ENCODE measurements at regions not wholly inside any gene's neighbourhood (a gene's known extent, or its start where the extent isn't known, plus 50 kb on each side); places are given as distances from the start of the nearest gene placed in this dataset.

GRCh38 chr1:87495147-87495546, 166.5 kb downstream of the LMO4 start:
- no peak overlapping the region for H3K4me3 Mint-ChIP-seq (ENCODE audit: unreplicated experiment)
- H3K27ac Mint-ChIP-seq (ENCODE audit: unreplicated experiment), result no peak overlapping the region
- no peak for DNase-seq (ENCODE audit: low spot score)
- no peaks in the 10 kb centered on the region for H3K36me3 Mint-ChIP-seq (ENCODE audit: low read depth)
- H3K27me3 Mint-ChIP-seq (ENCODE audit: low read depth), result no peaks in the 10 kb centered on the region
- no peaks in the 10 kb centered on the region for H3K9me3 Mint-ChIP-seq (ENCODE audit: low read depth)
- peaks cover 8% of the 10 kb centered on the region for H3K4me1 Mint-ChIP-seq (ENCODE audit: low read depth)
- TF ChIP-seq, protein P1, sequence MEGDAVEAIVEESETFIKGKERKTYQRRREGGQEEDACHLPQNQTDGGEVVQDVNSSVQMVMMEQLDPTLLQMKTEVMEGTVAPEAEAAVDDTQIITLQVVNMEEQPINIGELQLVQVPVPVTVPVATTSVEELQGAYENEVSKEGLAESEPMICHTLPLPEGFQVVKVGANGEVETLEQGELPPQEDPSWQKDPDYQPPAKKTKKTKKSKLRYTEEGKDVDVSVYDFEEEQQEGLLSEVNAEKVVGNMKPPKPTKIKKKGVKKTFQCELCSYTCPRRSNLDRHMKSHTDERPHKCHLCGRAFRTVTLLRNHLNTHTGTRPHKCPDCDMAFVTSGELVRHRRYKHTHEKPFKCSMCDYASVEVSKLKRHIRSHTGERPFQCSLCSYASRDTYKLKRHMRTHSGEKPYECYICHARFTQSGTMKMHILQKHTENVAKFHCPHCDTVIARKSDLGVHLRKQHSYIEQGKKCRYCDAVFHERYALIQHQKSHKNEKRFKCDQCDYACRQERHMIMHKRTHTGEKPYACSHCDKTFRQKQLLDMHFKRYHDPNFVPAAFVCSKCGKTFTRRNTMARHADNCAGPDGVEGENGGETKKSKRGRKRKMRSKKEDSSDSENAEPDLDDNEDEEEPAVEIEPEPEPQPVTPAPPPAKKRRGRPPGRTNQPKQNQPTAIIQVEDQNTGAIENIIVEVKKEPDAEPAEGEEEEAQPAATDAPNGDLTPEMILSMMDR (IDR thresholded peaks at IDR 0.05), result no peak

DNA sequence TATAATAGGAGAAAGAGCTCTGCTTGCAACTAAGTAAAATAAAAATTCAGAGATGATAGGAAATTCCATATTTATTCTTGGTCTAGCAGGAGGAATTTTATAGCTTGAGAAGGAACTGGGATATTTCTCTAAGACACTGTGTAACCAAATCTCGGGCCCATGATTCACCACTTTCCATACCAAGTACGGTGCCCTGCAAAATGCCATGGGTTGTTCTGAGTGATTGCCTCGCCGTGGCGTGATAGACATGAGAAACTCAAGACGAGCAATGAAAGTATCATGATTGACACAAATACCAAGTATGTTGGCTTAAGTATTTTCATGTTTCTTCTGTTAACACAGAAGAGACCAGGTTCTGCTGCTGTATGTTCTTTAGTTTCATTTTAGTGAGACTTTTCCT, 167.2 kb downstream of the LMO4 start:
- Mint-ChIP-seq H3K4me1 (ENCODE audit: low read depth) (peaks cover 8% of the 10 kb centered on the region), H3K27ac (ENCODE audit: unreplicated experiment) (peak overlapping the region; percentile 65), H3K9me3 (ENCODE audit: low read depth) (no peaks in the 10 kb centered on the region), H3K27me3 (ENCODE audit: low read depth) (no peaks in the 10 kb centered on the region), H3K36me3 (ENCODE audit: low read depth) (no peaks in the 10 kb centered on the region), H3K4me3 (ENCODE audit: unreplicated experiment) (peak overlapping the region; percentile 43)
- DNase-seq (ENCODE audit: low spot score), result no peak
- TF ChIP-seq, protein P1 (IDR thresholded peaks at IDR 0.05), result no peak

DNA sequence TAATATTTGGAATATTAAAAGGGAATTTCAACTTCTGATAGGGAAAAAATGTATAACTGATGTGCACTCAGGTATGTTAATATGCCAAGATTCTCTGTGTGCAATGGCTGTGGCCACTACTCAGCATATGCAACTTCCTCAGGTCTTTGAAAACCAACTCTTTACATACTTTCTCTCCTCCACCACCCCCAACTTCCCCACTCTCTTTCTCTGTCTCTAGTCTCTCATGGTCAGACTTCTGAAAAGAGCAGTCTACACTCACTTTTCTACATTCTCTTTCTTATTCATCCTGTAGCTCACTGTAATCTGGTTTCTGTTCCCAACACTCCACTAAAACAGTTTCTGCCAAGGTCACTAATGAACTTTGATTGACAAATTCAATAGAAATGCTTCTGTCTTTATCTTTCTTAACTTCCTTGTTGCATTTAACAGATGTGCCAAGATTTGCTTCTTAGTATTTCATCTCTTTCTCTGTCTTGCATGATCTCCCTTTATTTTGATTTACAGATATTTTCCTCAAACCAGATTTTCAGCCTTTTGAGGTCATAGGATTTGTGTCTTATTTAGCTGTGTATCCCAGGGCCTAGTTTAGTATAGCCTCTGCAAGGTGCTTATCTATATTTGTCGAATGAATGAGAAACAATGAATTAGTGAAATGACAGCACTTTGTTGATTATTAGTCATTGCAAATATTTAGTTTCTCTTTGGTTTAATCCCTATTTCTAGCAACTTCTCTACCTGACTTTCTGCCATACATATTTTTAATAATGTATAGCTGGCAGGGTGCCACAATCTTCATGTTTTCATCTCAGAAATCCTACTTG, 168.9 kb downstream of the LMO4 start:
- Mint-ChIP-seq H3K4me3 (ENCODE audit: unreplicated experiment) (no peak overlapping the region), H3K4me1 (ENCODE audit: low read depth) (peaks cover 8% of the 10 kb centered on the region), H3K27ac (ENCODE audit: unreplicated experiment) (no peak overlapping the region), H3K36me3 (ENCODE audit: low read depth) (no peaks in the 10 kb centered on the region), H3K27me3 (ENCODE audit: low read depth) (no peaks in the 10 kb centered on the region), H3K9me3 (ENCODE audit: low read depth) (no peaks in the 10 kb centered on the region)
- no peak for DNase-seq (ENCODE audit: low spot score)
- TF ChIP-seq, protein P1 (IDR thresholded peaks at IDR 0.05), result no peak

DNA sequence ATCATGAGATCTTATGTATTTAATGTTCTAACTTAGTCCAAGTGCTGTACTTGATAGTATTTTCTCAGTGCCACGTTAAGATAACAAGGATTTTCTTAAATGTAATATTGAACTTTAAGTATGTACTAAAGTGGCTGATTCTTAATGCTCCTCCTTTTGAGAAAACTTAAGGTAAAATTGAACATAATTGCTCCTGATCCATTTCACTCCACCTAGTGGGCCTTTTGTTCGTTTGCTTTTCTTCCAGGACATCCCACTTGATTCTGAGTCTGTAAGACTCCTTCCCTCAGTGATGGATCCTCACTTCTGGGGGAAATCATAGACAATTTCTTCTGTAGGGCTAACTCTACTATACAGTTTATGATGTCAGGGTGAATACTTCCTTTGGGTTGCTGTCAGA, 173.1 kb downstream of the LMO4 start:
- Mint-ChIP-seq H3K27me3 (ENCODE audit: low read depth) (no peaks in the 10 kb centered on the region), H3K4me3 (ENCODE audit: unreplicated experiment) (no peak overlapping the region), H3K36me3 (ENCODE audit: low read depth) (no peaks in the 10 kb centered on the region), H3K9me3 (ENCODE audit: low read depth) (no peaks in the 10 kb centered on the region), H3K27ac (ENCODE audit: unreplicated experiment) (no peak overlapping the region), H3K4me1 (ENCODE audit: low read depth) (no peaks in the 10 kb centered on the region)
- DNase-seq (ENCODE audit: low spot score), result no peak
- TF ChIP-seq, protein P1 (IDR thresholded peaks at IDR 0.05), result peak; percentile 57

DNA sequence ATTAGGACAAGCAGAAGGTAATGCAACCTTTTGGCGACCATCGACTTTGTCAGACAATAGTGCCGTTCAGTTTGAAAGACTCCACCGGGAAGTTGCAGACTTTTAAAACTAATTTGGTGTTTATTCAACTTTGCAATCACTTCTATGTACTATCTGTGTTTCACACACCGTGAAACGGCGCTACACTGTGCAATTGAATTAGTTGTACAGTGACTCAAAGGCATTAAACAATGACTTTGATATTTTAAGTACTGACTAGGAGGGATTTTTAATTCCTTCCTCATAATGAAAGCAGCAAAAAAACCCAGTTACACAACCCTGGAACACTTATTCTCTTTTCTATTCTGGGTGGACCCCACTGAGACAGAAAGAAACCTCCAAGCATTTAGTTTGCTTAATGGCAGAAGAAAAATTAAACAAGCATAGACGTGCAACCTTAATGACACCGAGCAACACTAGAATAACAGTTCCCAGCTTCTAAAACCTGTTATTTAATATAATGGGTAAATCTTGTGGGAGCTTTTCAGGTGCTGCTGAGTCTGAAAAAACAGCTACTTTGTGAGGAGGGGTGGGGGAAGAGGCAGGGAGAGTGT, 176.8 kb downstream of the LMO4 start:
- H3K27me3 Mint-ChIP-seq (ENCODE audit: low read depth), result no peaks in the 10 kb centered on the region
- TF ChIP-seq, protein P1 (IDR thresholded peaks at IDR 0.05), result no peak
- H3K36me3 Mint-ChIP-seq (ENCODE audit: low read depth), result no peaks in the 10 kb centered on the region
- H3K4me1 Mint-ChIP-seq (ENCODE audit: low read depth), result no peaks in the 10 kb centered on the region
- H3K27ac Mint-ChIP-seq (ENCODE audit: unreplicated experiment), result no peak overlapping the region
- H3K9me3 Mint-ChIP-seq (ENCODE audit: low read depth), result no peaks in the 10 kb centered on the region
- DNase-seq (ENCODE audit: low spot score), result no peak
- no peak overlapping the region for H3K4me3 Mint-ChIP-seq (ENCODE audit: unreplicated experiment)
